KMS-11 (cell line): ENCODE measurements at regions not wholly inside any gene's neighbourhood (a gene's known extent, or its start where the extent isn't known, plus 50 kb on each side); places are given as distances from the start of the nearest gene placed in this dataset.
A peak's percentile ranks its signal among the peaks of the same experiment; 100 is the strongest.

Experiments used
- H2AFZ ChIP-seq: fragments of 200-600 bp; sonication (generic); 2 replicates; pipeline ENCODE4 v1.6.1; 2016; ENCODE audit warnings: antibody characterized with exemption, mixed run types, low read depth
- H3K27ac ChIP-seq: fragments of 200-600 bp; sonication (generic); 2 replicates; pipeline ENCODE4 v1.6.1; 2016; ENCODE audit warnings: mild to moderate bottlenecking, mixed run types
- H3K27me3 ChIP-seq: fragments of 200-600 bp; sonication (generic); 2 replicates; pipeline ENCODE4 v1.6.1; 2017; ENCODE audit warnings: mild to moderate bottlenecking, low read depth, mixed run types, moderate library complexity; ENCODE audit not compliant: insufficient read depth
- H3K36me3 ChIP-seq: fragments of 200-600 bp; sonication (generic); 2 replicates; pipeline ENCODE4 v1.6.1; 2017; ENCODE audit warnings: mild to moderate bottlenecking, mixed run types; ENCODE audit not compliant: insufficient read depth
- H3K4me1 ChIP-seq: fragments of 200-600 bp; sonication (generic); 2 replicates; pipeline ENCODE4 v1.6.1; 2016; ENCODE audit warnings: mild to moderate bottlenecking, low read depth, mixed run types; ENCODE audit not compliant: poor library complexity, severe bottlenecking
- H3K4me2 ChIP-seq: fragments of 200-600 bp; sonication (generic); 2 replicates; pipeline ENCODE4 v1.7.0; 2016; ENCODE audit warnings: mild to moderate bottlenecking, mixed run types
- H3K4me3 ChIP-seq: fragments of 200-600 bp; sonication (generic); IDR thresholded peaks from 2 replicates; pipeline ENCODE4 v1.6.1; 2017; ENCODE audit warnings: low read depth, low read length, mixed read lengths; ENCODE audit not compliant: insufficient read depth
- H3K79me2 ChIP-seq: fragments of 200-600 bp; sonication (generic); 2 replicates; pipeline ENCODE4 v1.6.1; 2016; ENCODE audit warnings: low read depth, mixed run types; ENCODE audit not compliant: insufficient read depth
- H3K9ac ChIP-seq: fragments of 200-600 bp; sonication (generic); 2 replicates; pipeline ENCODE4 v1.6.1; 2016; ENCODE audit warnings: mild to moderate bottlenecking, mixed run types
- H4K20me1 ChIP-seq: fragments of 200-600 bp; sonication (generic); 2 replicates; pipeline ENCODE4 v1.6.1; 2016; ENCODE audit warnings: mild to moderate bottlenecking, mixed run types; ENCODE audit not compliant: insufficient read depth
- TF ChIP-seq, protein P1 (sequence below): fragments of 200-600 bp; sonication (generic); conservative IDR thresholded peaks from 2 replicates; pipeline ENCODE4 v1.6.1; 2017; ENCODE audit warnings: low read depth, mild to moderate bottlenecking, antibody characterized with exemption, low read length, moderate library complexity, mixed read lengths

DNA sequence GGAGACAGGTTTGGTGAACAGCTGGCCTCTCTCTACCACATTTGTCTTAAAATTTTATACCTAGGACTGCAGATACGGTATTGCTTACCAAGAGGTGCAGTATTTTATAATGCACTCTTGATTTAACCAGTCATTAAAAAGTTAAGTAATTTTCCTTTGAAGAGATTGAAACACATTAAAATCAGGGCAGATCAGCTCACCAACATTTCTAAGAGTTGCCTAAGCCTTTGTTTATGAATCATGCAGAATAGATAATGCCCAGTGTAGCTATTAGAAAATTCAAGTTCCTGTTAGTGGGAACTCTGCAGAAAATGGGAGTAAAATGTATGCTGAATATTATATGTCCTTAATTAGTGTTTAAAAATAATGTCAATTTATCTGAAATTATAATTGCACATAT, 140.2 kb upstream of the PRPS1L1 start:
- no peak overlapping the region for H3K27ac ChIP-seq
- no peaks in the 10 kb centered on the region for H3K36me3 ChIP-seq
- no peak overlapping the region for H3K4me3 ChIP-seq
- no peaks in the 10 kb centered on the region for H3K4me1 ChIP-seq
- H4K20me1 ChIP-seq, result no peaks in the 10 kb centered on the region
- H3K79me2 ChIP-seq, result no peaks in the 10 kb centered on the region
- no peak overlapping the region for H3K9ac ChIP-seq
- TF ChIP-seq, protein P1, sequence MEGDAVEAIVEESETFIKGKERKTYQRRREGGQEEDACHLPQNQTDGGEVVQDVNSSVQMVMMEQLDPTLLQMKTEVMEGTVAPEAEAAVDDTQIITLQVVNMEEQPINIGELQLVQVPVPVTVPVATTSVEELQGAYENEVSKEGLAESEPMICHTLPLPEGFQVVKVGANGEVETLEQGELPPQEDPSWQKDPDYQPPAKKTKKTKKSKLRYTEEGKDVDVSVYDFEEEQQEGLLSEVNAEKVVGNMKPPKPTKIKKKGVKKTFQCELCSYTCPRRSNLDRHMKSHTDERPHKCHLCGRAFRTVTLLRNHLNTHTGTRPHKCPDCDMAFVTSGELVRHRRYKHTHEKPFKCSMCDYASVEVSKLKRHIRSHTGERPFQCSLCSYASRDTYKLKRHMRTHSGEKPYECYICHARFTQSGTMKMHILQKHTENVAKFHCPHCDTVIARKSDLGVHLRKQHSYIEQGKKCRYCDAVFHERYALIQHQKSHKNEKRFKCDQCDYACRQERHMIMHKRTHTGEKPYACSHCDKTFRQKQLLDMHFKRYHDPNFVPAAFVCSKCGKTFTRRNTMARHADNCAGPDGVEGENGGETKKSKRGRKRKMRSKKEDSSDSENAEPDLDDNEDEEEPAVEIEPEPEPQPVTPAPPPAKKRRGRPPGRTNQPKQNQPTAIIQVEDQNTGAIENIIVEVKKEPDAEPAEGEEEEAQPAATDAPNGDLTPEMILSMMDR, result no peak
- H3K27me3 ChIP-seq, result no peaks in the 10 kb centered on the region
- H2AFZ ChIP-seq, result no peak overlapping the region
- no peak overlapping the region for H3K4me2 ChIP-seq

DNA sequence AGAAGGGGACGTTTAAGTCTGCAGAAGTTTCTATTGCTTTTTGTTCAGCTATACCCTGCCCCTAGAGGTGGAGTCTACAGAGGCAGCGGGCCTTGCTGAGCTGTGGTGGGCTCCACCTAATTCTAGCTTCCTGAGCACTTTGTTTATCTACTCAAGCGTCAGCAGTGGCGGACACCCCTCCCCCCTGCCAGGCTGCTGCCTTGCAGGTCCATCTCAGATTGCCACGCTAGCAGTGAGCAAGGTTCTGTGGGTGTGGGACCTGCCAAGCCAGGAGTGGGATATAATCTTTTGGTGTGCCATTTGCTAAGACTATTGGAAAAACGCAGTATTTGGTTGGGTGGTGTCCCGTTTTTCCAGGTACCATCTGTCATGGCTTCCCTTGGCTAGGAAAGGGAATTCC, 147.3 kb upstream of the PRPS1L1 start:
- H2AFZ ChIP-seq, result no peak overlapping the region
- H3K36me3 ChIP-seq, result no peaks in the 10 kb centered on the region
- H4K20me1 ChIP-seq, result no peaks in the 10 kb centered on the region
- no peak overlapping the region for H3K27ac ChIP-seq
- TF ChIP-seq, protein P1, result no peak
- no peak overlapping the region for H3K9ac ChIP-seq
- H3K27me3 ChIP-seq, result no peaks in the 10 kb centered on the region
- no peaks in the 10 kb centered on the region for H3K79me2 ChIP-seq
- H3K4me2 ChIP-seq, result no peak overlapping the region
- H3K4me3 ChIP-seq, result no peak overlapping the region
- peaks cover 34% of the 10 kb centered on the region for H3K4me1 ChIP-seq

DNA sequence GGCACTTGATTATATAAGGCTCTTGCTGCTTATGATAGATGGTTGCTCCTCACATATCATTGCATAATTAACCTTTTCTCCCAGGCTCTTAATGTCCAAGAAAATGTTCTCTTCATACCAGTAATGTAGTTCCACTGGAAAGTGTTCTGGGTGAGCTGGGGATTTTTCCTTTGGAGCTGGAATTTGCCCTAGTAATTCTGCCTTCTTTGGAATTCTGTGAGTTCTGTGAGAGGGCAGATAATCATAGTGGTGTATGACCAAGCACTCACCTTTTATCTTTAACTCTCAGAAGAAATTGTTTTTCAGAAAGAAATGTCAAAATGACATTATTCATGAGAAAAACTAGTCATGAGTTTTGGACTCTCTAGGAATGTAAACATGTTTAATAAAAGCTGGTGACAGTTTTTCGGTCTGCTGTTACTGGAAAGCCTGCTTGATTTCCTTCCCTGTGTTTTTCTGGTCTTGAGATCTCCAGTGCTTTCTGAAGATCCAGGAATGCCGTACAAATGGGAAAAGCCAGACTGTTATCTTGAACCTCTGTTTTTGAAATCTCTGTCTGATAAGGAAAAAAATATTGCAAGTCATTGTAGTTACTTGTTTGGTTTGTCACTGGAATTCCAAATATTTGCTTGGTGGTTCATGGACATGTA, 148.3 kb upstream of the PRPS1L1 start:
- no peak overlapping the region for H2AFZ ChIP-seq
- H3K4me2 ChIP-seq, result no peak overlapping the region
- H3K36me3 ChIP-seq, result no peaks in the 10 kb centered on the region

DNA sequence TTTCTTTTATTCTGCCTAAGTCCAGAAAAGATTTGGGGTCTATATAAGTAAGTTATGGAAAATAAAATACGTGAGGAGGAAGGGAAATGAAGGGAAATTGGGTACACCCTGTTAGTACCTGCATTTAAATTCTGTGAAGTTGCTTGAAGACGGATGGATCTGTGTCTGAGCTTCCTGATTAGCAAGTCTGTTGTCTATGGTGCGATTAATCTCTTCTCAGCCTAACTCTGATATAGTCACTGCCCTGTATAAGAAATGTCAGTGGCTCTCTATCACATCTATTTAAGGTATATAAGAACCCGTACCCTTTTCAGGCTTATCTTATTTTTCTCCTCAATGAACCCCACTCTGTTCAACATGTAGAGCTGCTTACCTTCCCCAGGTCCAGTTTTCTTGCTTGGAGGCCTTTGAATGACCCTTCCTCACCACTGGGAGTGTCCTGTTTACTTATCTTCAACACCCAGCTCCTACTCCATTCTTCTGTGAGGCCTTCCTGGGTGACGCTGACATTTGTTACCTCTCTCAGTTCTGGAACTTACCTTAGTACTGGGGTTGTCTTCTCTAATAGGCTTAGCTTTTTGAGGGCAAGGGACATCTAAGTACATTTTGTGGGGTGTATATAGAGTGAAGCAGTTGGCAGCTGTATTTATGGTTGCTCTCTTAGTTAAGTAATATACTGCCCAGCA, 149.6 kb upstream of the PRPS1L1 start:
- Histone ChIP-seq H3K79me2 (no peaks in the 10 kb centered on the region), H3K4me1 (peaks cover 44% of the 10 kb centered on the region), H3K4me2 (peak overlapping the region; percentile 65), H3K27me3 (no peaks in the 10 kb centered on the region), H3K27ac (peak overlapping the region; percentile 64), H2AFZ (peak overlapping the region; percentile 48; the same call in 1 of the 2 replicates), H3K4me3 (no peak overlapping the region), H4K20me1 (no peaks in the 10 kb centered on the region), H3K9ac (peak overlapping the region; percentile 10; the same call in 1 of the 2 replicates), H3K36me3 (no peaks in the 10 kb centered on the region)
- TF ChIP-seq, protein P1, result no peak

More for the DNA sequence above, 148.3 kb upstream of the PRPS1L1 start:
- Histone ChIP-seq H3K4me3 (no peak overlapping the region), H3K9ac (no peak overlapping the region), H3K27me3 (no peaks in the 10 kb centered on the region), H3K4me1 (peaks cover 44% of the 10 kb centered on the region), H3K79me2 (no peaks in the 10 kb centered on the region), H3K27ac (no peak overlapping the region), H4K20me1 (no peaks in the 10 kb centered on the region)
- TF ChIP-seq, protein P1, result no peak
